ENCODE measurements at regions not wholly inside any gene's neighbourhood (a gene's known extent, or its start where the extent isn't known, plus 50 kb on each side); places are given as distances from the start of the nearest gene placed in this dataset.

- no peak for DNase-seq
Measured at GRCh38 chr9:89697553-89697952, 92.7 kb downstream of the GADD45G start.

- no peak for DNase-seq
Measured at GRCh38 chr9:89698411-89699005, 93.7 kb downstream of the GADD45G start.

DNA sequence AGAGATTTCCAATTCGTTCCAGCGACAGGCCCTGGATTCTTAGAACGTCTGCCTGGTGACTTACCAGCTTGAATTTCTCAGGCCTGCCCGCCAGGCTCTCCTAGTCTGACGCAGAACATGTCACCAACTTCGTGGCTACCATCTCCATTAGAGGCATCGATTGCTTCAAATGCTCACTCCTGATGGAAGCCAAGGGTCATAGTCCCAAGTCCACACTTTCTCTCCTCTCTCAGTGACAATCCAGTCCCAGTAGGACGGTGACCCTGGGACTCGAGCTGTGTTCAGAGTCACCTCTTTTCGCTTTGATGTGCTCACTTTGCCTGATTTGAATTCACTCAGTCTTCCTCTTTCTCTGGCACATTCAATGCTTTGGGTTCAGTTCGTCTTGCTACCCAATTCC is 94.8 kb downstream of the GADD45G start:
- no peak for DNase-seq

GRCh38 chr9:89701221-89701798 is 96.5 kb downstream of the GADD45G start:
- no peak for DNase-seq

DNA sequence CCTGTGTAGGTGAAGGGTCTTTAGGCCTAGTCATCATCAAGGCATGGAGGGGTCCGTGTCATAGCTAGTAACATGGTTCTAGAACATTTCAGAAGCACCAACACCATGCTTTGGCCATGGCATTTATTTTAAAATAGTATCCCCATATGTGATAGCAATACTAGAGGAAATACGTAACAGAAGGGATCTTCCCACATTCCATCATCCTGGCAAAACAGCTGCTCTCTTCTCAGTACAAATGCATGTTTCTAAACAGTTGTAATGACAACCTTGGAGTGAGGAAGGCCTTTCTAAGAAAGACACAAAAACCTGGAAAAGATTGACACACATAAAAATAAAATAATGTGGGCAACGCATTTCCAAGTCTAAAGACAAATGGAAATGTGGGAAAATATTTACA is 97.6 kb downstream of the GADD45G start:
- no peak for DNase-seq

GRCh38 chr9:89705651-89706050 is 100.8 kb downstream of the GADD45G start:
- DNase-seq: no peak

DNA sequence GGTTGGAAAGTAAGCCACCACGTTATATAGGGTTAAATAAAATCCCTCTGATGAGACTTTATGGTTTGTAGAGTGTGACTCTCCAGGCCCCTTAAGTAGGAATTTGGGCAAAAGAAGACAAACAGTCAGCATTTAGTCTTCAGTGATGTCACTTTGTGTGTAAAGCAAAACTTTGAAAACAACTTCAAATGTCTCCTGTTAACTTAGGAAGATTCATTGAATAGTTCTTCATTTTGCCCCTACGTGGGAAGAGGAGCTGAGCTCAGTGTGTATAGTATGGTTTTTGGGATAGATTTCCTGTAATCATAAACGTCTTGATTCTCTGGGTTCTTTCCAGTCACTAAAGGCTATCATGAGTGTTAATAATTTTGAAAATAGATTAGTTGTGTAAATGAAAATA is 101.3 kb downstream of the GADD45G start:
- DNase-seq: no peak

GRCh38 chr9:89706731-89707191 is 101.9 kb downstream of the GADD45G start:
- DNase-seq: no peak

GRCh38 chr9:89710697-89711096 is 105.9 kb downstream of the GADD45G start:
- no peak for DNase-seq

DNA sequence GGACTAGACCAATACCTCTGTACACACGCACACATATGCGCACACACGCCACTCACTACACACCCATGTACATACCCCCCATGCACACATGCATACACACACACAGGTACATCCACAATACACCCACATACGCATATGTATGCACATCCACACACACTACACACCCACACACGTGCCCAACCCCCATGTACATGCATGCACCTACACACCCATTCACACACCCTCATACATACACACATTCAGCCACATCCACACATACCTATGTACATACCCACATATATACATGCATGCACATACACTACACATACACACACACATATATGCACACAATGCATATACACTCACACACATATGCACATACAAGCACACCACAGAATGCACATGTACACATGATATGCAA is 107.1 kb downstream of the GADD45G start:
- DNase-seq: no peak

DNA sequence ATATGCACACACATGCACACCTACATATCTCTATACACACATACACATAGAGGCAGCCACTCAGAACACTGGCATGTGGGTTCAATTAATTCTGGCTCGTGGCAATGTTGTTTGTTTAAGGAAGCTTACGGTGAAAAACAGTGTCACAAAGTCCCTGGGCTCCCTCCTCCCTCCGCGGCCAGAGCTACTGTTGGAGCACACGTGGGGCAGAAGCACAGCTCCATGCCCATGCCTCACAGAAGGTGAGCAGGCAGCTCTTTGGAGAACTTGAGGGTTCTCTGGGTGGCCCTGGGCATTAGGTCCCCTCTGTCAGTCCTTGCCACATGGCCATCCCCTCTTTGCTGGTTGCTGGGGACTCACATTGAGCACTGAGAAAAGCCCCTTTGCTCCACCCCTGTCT is 107.5 kb downstream of the GADD45G start:
- DNase-seq: no peak

DNA sequence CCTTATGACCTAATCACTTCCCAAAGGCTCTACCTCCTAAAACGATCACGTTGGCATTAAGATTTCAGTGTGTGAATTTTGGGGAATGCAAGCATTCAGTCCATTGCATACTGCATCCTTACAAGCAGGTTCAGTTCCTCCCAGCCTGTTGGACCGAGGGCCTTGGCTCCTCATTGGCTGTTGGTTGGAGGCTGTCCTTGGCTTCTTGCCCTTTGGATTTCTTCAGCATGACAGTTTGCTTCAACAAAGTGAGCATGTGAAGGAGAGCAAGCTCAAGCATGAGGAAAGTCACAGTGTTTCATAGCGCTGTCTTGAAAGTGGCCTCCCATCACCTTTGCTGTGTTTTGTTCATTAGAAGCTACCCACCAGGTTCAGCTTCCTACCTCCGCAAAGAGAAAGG is 109.5 kb downstream of the GADD45G start:
- DNase-seq: no peak

DNA sequence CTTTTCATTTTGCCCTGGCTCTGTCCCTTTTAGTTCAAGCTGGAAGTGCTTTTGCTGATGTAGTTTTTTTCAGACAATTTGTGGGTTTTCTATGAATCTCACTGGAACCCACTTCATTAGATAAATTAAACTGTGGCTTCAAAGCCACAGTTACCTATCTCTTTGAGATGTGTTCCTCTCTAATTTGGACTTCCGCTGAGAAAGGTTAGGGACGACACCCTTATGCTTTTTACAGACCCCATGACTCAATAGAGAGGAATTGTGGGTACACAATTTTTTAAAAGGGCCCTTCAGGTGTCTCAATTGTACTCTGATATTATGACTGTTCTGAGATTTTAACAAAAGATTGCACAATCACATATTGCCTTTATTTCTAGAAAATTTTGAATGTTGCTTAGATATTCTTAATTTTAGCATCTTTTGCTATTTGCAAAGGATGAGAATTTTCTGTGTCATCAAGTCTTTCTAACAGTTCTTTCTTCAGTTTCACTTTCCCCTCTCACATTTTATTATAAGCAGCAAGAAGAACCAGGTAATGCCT is 110.6 kb downstream of the GADD45G start:
- DNase-seq: no peak

DNA sequence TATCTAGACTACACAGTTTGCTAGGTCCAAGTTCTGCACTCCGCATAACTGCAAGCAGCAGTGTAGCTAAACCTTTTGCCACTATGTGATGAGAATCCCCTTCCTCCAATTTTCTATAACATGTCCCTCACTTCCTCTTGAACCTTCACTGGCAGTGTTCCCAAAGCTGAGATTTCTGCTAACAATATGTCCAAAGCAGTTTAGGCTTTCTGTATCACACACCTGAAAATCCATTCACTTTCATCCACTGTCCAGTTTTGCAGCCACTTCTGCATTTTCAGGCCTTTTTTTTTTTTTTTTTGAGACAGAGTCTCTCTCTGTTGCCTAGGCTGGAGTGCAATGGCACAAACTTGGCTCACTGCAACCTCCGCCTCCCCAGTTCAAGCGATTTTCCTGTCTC is 111.1 kb downstream of the GADD45G start:
- no peak for DNase-seq

- no peak for DNase-seq
Measured at GRCh38 chr9:89716559-89716958, 111.7 kb downstream of the GADD45G start.

- no peak for DNase-seq
Measured at GRCh38 chr9:89718176-89718575, 113.4 kb downstream of the GADD45G start.

DNA sequence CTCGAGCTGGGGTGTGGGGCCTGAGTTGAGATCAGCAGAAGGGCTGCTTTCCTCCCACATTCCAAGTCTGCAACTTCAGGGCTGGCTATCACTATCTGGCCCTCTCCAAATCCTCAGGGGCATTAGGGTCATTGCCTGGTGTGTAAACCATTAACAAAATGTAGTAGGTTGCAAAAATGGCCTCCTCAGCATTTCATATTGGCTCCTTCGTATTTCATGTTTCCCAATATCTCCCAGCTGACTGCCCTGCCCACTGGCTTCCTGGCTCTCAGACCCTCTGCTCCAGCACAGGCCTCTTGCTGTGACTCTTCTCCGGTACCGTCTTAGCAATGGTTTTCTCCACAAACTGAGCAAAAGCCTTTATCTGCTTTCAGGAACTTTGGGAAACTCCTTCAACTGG is 113.8 kb downstream of the GADD45G start:
- DNase-seq: no peak

DNA sequence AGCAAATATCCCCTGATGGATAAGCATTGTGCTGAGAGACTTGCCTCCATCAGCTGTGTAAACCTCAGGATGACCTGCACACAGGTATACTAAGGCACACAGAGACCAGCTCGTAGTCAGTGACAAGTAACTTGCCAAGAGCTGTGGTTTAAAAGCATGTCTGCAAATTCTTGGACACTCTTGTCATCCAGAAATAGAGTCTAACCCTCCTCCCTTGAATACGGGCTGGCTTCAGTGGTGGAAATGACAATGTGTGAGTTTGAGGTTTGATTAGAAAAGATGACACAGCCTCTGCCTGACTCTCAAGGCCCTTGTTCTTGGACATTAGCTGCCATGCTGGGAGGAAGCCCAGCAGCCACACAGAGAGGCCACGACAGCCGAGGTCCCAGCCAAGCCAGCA is 114.4 kb downstream of the GADD45G start:
- no peak for DNase-seq

DNA sequence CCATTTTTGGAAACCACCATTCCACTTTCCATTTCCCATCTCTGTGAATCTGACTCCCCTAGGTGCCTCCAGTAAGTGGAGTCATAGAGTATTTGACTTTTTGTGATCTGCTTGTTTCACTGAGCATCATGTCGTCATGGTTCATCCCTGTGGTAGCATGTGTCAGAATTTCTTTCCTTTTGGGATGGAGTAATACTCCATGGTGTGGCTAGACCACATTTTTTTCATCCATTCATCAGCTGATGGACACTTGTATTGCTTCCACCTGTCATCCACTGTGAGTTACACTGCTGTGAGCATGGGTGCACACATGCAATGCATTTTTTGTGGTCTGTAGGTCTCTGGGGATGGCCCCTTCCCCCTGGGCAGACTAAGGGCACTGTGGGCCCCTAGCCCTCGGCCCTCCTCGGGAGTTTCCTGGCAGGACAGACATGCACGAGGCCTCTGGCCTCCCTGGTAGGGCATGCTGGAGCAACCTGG is 115.9 kb downstream of the GADD45G start:
- no peak for DNase-seq

DNA sequence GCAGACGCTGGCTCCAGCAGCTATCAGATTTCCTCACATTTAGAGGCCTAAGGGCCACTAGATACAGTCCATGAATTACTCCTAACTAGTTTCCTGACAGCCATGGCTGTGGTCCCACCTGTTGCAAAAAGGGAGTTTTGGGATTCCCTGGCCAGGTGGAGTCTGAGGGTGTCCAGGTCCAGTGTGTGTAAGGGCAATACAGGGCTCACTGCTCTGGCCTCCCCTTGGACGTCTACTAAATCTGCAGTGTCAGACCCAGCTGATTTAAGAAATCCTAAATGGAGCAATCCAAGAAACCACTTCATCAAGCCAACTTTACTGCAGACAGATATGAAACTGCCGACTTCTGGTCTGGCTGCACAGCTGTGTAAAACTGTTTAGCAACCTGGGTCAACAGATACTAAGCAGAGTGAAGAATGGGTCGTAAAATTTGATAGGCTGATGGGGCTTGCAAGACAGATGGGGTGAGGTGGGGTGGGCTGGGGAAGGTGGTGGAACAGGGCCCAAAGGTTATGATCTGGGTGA is 116.4 kb downstream of the GADD45G start:
- DNase-seq: no peak

DNA sequence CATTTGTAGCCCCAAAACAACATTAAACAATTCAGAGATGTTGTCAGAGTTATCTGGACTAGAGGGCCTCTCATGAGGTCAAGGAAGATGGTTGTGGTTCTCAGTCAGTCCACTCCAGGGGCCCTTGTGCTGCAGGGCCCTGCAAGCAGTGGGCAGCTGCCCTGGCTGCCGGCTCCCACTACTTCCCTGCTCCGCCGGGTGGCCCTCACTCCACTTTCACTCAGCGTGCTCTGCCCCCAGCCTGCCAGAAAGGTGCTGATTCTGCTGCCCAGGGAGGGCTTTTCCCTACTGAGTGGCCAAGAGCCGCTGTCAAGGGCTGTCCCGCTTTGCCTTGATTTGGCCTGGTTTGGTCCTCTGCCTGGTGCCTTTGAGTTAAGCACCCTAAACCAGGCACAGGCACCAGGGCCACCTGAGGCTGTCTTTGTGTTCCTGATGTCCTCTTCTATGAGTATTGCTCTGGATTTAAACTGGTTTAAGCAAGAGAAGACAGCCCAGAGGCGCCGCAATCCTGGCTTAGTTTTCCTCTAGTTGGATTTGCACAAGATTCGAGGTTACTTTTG is 117.2 kb downstream of the GADD45G start:
- DNase-seq: no peak

- DNase-seq: no peak
Measured at GRCh38 chr9:89722712-89723111, 117.9 kb downstream of the GADD45G start.

DNA sequence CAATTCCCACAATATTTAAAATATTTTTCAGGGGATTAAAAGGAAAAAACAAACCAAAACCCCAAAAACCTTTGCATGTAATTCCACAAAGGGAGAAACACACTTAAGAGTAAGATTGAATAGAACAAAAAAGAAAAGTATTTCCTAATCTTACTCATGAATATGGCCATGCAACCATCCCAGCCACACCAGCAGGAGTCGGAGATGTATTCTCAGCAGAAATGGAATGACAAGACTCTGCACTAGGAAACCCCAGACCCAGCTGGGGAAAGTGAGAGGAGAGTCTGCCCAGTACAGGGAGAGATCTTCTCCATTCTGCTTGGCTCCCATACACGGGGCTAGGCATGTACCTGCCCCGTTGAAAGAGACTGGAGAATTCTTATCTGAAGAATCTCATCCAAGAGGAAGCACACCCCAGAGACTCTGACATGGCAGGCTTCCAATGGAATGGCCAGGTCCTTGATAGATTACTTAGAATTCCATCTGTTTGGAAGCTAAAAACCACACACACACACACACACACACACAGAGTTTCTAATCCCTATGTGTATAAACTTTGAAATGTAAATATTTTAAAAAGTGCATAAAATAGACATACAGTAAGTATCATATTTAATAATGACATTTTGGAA is 118.8 kb downstream of the GADD45G start:
- DNase-seq: no peak

DNA sequence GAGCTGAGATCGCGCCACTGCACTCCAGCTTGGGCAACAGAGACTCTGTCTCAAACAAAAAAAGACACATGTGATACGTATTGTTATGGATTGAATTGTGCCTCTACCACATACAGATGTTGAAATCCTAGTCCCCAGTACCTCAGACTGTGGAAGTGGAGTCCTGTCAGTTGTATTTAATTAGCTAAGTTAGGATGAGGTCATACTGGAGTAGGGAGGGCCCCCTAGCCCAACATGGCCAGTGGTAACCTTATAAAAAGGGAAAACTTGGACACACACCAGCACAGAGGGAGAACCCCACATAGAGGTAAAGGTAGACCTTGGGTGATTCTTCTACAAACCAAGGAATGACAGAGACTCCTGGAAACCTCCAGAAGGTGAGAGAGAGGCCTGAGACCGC is 119.8 kb downstream of the GADD45G start:
- no peak for DNase-seq
